ENCODE measurements at regions not wholly inside any gene's neighbourhood (a gene's known extent, or its start where the extent isn't known, plus 50 kb on each side); places are given as distances from the start of the nearest gene placed in this dataset.

- no peaks in the 10 kb centered on the region for H3K4me1 ChIP-seq (replicated peaks in 1 of 2)
- TF ChIP-seq POLR2A (IDR thresholded peaks at IDR 0.05) = no peak
- TF ChIP-seq CTCF (IDR thresholded peaks at IDR 0.05) = no peak
- no peak overlapping the region for H3K27ac ChIP-seq
- no peak for DNase-seq
- intact Hi-C loops (cut with DNase I) = no loop called here
- no peaks in the 10 kb centered on the region for H3K9me3 ChIP-seq (replicated peaks in 1 of 3)
- H3K36me3 ChIP-seq (replicated peaks in 1 of 2) = no peaks in the 10 kb centered on the region
- H3K27me3 ChIP-seq = no peaks in the 10 kb centered on the region
- 76 to 86% (median 80%) methylated on average over 3 of the region's 3 CpGs for WGBS, 4 donors
- no peak overlapping the region for H3K4me3 ChIP-seq
Measured at GRCh38 chr20:51137461-51137860, 114.6 kb upstream of the KCNG1 start.

- Histone ChIP-seq H3K4me1 (replicated peaks in 1 of 2) (no peaks in the 10 kb centered on the region), H3K9me3 (replicated peaks in 1 of 3) (no peaks in the 10 kb centered on the region), H3K36me3 (replicated peaks in 1 of 2) (no peaks in the 10 kb centered on the region), H3K27ac (no peak overlapping the region), H3K27me3 (no peaks in the 10 kb centered on the region), H3K4me3 (no peak overlapping the region)
- intact Hi-C loops (cut with DNase I) = no loop called here
- WGBS, 4 donors = 63 to 79% (median 73%) methylated on average over 7 of the region's 7 CpGs
- peak in 1 of 7 donors; percentile 24 for DNase-seq
- TF ChIP-seq POLR2A (IDR thresholded peaks at IDR 0.05) (no peak), CTCF (IDR thresholded peaks at IDR 0.05) (no peak)
Measured at GRCh38 chr20:51135926-51136715, 113.2 kb upstream of the KCNG1 start.

DNA sequence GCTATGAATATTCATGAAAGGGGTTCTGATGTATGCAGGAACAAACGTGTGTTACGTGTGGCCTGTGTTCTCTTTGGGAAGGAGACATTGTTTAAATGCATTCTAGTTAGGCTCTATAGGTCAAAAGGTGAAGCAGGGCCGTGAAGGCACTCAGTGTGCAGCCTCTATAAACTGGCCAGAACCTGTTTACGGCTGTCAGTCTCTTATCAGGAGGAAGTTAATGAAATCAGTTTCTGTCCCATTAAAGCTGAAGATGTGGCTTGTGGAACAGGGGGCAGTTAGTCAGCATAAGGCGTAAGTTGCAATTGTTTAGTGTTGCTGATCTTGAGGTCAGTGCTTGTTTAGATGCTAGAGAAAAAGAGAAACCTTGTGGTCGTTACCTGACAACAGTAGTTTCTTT lies 111.5 kb upstream of the KCNG1 start:
- H3K4me1 ChIP-seq (replicated peaks in 1 of 2) = no peaks in the 10 kb centered on the region
- H3K9me3 ChIP-seq (replicated peaks in 1 of 3) = no peaks in the 10 kb centered on the region
- no peak overlapping the region for H3K27ac ChIP-seq
- TF ChIP-seq POLR2A (IDR thresholded peaks at IDR 0.05) (no peak), CTCF (IDR thresholded peaks at IDR 0.05) (no peak)
- H3K36me3 ChIP-seq (replicated peaks in 1 of 2) = no peaks in the 10 kb centered on the region
- H3K27me3 ChIP-seq = no peaks in the 10 kb centered on the region
- 68 to 75% (median 71%) methylated on average over 6 of the region's 6 CpGs for WGBS, 4 donors
- DNase-seq = peak in 1 of 7 donors; percentile 9
- intact Hi-C loops (cut with DNase I) = no loop called here
- no peak overlapping the region for H3K4me3 ChIP-seq

DNA sequence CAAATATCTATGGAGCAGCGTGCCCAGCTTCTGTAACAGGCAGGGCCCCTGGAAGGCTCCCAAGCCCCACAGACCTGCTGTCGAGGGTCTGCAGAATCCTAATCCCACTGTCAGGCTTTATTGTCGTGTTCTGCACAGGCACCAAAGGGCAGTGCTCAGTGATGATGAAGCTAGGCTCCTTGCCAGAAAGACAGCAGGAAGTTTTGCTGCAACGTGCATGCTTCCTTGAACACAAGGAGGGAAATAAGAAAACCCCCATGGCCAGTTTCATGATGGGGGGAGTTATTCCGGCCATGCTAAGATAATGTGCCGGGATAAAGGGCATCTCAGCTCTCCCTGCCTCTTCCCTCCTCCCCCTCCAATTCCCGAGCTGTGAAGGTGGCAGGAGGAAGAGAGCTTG lies 109.4 kb upstream of the KCNG1 start:
- intact Hi-C loops (cut with DNase I) = no loop called here
- peak in 1 of 7 donors; percentile 46 for DNase-seq
- no peak for TF ChIP-seq POLR2A (IDR thresholded peaks at IDR 0.05)
- no peak for TF ChIP-seq CTCF (IDR thresholded peaks at IDR 0.05)
- H3K27me3 ChIP-seq = no peaks in the 10 kb centered on the region
- WGBS, 4 donors = 26 to 56% (median 27%) methylated on average over 7 of the region's 7 CpGs
- H3K4me3 ChIP-seq = no peak overlapping the region
- H3K9me3 ChIP-seq (replicated peaks in 1 of 3) = no peaks in the 10 kb centered on the region
- no peaks in the 10 kb centered on the region for H3K4me1 ChIP-seq (replicated peaks in 1 of 2)
- no peaks in the 10 kb centered on the region for H3K36me3 ChIP-seq (replicated peaks in 1 of 2)
- no peak overlapping the region for H3K27ac ChIP-seq

All from adrenal gland (tissue), 9 donors.